ENCODE measurements at regions not wholly inside any gene's neighbourhood (a gene's known extent, or its start where the extent isn't known, plus 50 kb on each side); places are given as distances from the start of the nearest gene placed in this dataset.
"Not testable (repeated sequence)": the region's sequence is repeated elsewhere in the genome, so short reads cannot be mapped to it uniquely, and the experiment has no call there.

- Histone ChIP-seq H3K36me3 (ENCODE audit: control insufficient read depth, low read depth, low read length) (no peaks in the 10 kb centered on the region), H3K9me3 (ENCODE audit: control insufficient read depth, low read depth, low read length) (no peaks in the 10 kb centered on the region), H3K27me3 (ENCODE audit: control insufficient read depth, insufficient read depth, low read length) (no peaks in the 10 kb centered on the region), H3K9ac (ENCODE audit: low read length) (no peak overlapping the region), H3K27ac (ENCODE audit: low read length) (no peak overlapping the region), H3K4me1 (ENCODE audit: control insufficient read depth, low read depth, low read length) (no peaks in the 10 kb centered on the region), H3K4me3 (ENCODE audit: low read length) (no peak overlapping the region)
These were observed 257.1 kb upstream of the KCNG1 start for GRCh38 chr20:51280047-51280446.

GRCh38 chr20:51277961-51278360 is 255.1 kb upstream of the KCNG1 start:
- no peak overlapping the region for H3K27ac ChIP-seq (ENCODE audit: low read length)
- H3K4me3 ChIP-seq (ENCODE audit: low read length) = no peak overlapping the region
- no peaks in the 10 kb centered on the region for H3K9me3 ChIP-seq (ENCODE audit: control insufficient read depth, low read depth, low read length)
- no peaks in the 10 kb centered on the region for H3K4me1 ChIP-seq (ENCODE audit: control insufficient read depth, low read depth, low read length)
- H3K9ac ChIP-seq (ENCODE audit: low read length) = no peak overlapping the region
- no peaks in the 10 kb centered on the region for H3K36me3 ChIP-seq (ENCODE audit: control insufficient read depth, low read depth, low read length)
- H3K27me3 ChIP-seq (ENCODE audit: control insufficient read depth, insufficient read depth, low read length) = no peaks in the 10 kb centered on the region

- Histone ChIP-seq H3K36me3 (ENCODE audit: control insufficient read depth, low read depth, low read length) (no peaks in the 10 kb centered on the region), H3K4me1 (ENCODE audit: control insufficient read depth, low read depth, low read length) (no peaks in the 10 kb centered on the region), H3K9me3 (ENCODE audit: control insufficient read depth, low read depth, low read length) (no peaks in the 10 kb centered on the region), H3K27me3 (ENCODE audit: control insufficient read depth, insufficient read depth, low read length) (no peaks in the 10 kb centered on the region), H3K4me3 (ENCODE audit: low read length) (no peak overlapping the region), H3K27ac (ENCODE audit: low read length) (no peak overlapping the region), H3K9ac (ENCODE audit: low read length) (no peak overlapping the region)
These were observed 253.4 kb upstream of the KCNG1 start for GRCh38 chr20:51276296-51276695.

- Histone ChIP-seq H3K9me3 (ENCODE audit: control insufficient read depth, low read depth, low read length) (no peaks in the 10 kb centered on the region), H3K9ac (ENCODE audit: low read length) (no peak overlapping the region), H3K36me3 (ENCODE audit: control insufficient read depth, low read depth, low read length) (no peaks in the 10 kb centered on the region), H3K27me3 (ENCODE audit: control insufficient read depth, insufficient read depth, low read length) (no peaks in the 10 kb centered on the region), H3K4me1 (ENCODE audit: control insufficient read depth, low read depth, low read length) (no peaks in the 10 kb centered on the region), H3K4me3 (ENCODE audit: low read length) (no peak overlapping the region), H3K27ac (ENCODE audit: low read length) (no peak overlapping the region)
These were observed 252.9 kb upstream of the KCNG1 start for GRCh38 chr20:51275826-51276225.

- Histone ChIP-seq H3K27ac (ENCODE audit: low read length) (no peak overlapping the region), H3K9ac (ENCODE audit: low read length) (no peak overlapping the region), H3K27me3 (ENCODE audit: control insufficient read depth, insufficient read depth, low read length) (no peaks in the 10 kb centered on the region), H3K9me3 (ENCODE audit: control insufficient read depth, low read depth, low read length) (no peaks in the 10 kb centered on the region), H3K36me3 (ENCODE audit: control insufficient read depth, low read depth, low read length) (no peaks in the 10 kb centered on the region), H3K4me3 (ENCODE audit: low read length) (no peak overlapping the region), H3K4me1 (ENCODE audit: control insufficient read depth, low read depth, low read length) (no peaks in the 10 kb centered on the region)
These were observed 252.3 kb upstream of the KCNG1 start for GRCh38 chr20:51275181-51275580.

GRCh38 chr20:51272401-51272800 is 249.5 kb upstream of the KCNG1 start:
- Histone ChIP-seq H3K27ac (ENCODE audit: low read length) (no peak overlapping the region), H3K27me3 (ENCODE audit: control insufficient read depth, insufficient read depth, low read length) (no peaks in the 10 kb centered on the region), H3K9me3 (ENCODE audit: control insufficient read depth, low read depth, low read length) (no peaks in the 10 kb centered on the region), H3K4me1 (ENCODE audit: control insufficient read depth, low read depth, low read length) (no peaks in the 10 kb centered on the region), H3K4me3 (ENCODE audit: low read length) (no peak overlapping the region), H3K36me3 (ENCODE audit: control insufficient read depth, low read depth, low read length) (no peaks in the 10 kb centered on the region), H3K9ac (ENCODE audit: low read length) (no peak overlapping the region)

GRCh38 chr20:51271931-51272330 is 249.0 kb upstream of the KCNG1 start:
- H3K4me1 ChIP-seq (ENCODE audit: control insufficient read depth, low read depth, low read length) = no peaks in the 10 kb centered on the region
- no peak overlapping the region for H3K4me3 ChIP-seq (ENCODE audit: low read length)
- H3K9ac ChIP-seq (ENCODE audit: low read length) = no peak overlapping the region
- no peaks in the 10 kb centered on the region for H3K9me3 ChIP-seq (ENCODE audit: control insufficient read depth, low read depth, low read length)
- H3K27ac ChIP-seq (ENCODE audit: low read length) = no peak overlapping the region
- H3K27me3 ChIP-seq (ENCODE audit: control insufficient read depth, insufficient read depth, low read length) = no peaks in the 10 kb centered on the region
- H3K36me3 ChIP-seq (ENCODE audit: control insufficient read depth, low read depth, low read length) = no peaks in the 10 kb centered on the region

- not testable (repeated sequence) for H3K4me3 ChIP-seq (ENCODE audit: low read length); H3K9ac ChIP-seq (ENCODE audit: low read length); H3K27ac ChIP-seq (ENCODE audit: low read length); H3K36me3 ChIP-seq (ENCODE audit: control insufficient read depth, low read depth, low read length); H3K4me1 ChIP-seq (ENCODE audit: control insufficient read depth, low read depth, low read length); H3K27me3 ChIP-seq (ENCODE audit: control insufficient read depth, insufficient read depth, low read length); H3K9me3 ChIP-seq (ENCODE audit: control insufficient read depth, low read depth, low read length)
These were observed 248.4 kb upstream of the KCNG1 start for GRCh38 chr20:51271289-51271688.

GRCh38 chr20:51269671-51270070 is 246.8 kb upstream of the KCNG1 start:
- Histone ChIP-seq H3K36me3 (ENCODE audit: control insufficient read depth, low read depth, low read length) (no peaks in the 10 kb centered on the region), H3K27me3 (ENCODE audit: control insufficient read depth, insufficient read depth, low read length) (no peaks in the 10 kb centered on the region), H3K9me3 (ENCODE audit: control insufficient read depth, low read depth, low read length) (peaks cover 5% of the 10 kb centered on the region), H3K4me1 (ENCODE audit: control insufficient read depth, low read depth, low read length) (no peaks in the 10 kb centered on the region), H3K4me3 (ENCODE audit: low read length) (no peak overlapping the region), H3K27ac (ENCODE audit: low read length) (no peak overlapping the region), H3K9ac (ENCODE audit: low read length) (no peak overlapping the region)

GRCh38 chr20:51267679-51268078 is 244.8 kb upstream of the KCNG1 start:
- Histone ChIP-seq H3K4me3 (ENCODE audit: low read length) (no peak overlapping the region), H3K36me3 (ENCODE audit: control insufficient read depth, low read depth, low read length) (no peaks in the 10 kb centered on the region), H3K9ac (ENCODE audit: low read length) (no peak overlapping the region), H3K9me3 (ENCODE audit: control insufficient read depth, low read depth, low read length) (peaks cover 6% of the 10 kb centered on the region), H3K4me1 (ENCODE audit: control insufficient read depth, low read depth, low read length) (no peaks in the 10 kb centered on the region), H3K27me3 (ENCODE audit: control insufficient read depth, insufficient read depth, low read length) (no peaks in the 10 kb centered on the region), H3K27ac (ENCODE audit: low read length) (no peak overlapping the region)

- Histone ChIP-seq H3K9me3 (ENCODE audit: control insufficient read depth, low read depth, low read length) (peaks cover 6% of the 10 kb centered on the region), H3K9ac (ENCODE audit: low read length) (no peak overlapping the region), H3K36me3 (ENCODE audit: control insufficient read depth, low read depth, low read length) (no peaks in the 10 kb centered on the region), H3K27ac (ENCODE audit: low read length) (no peak overlapping the region), H3K27me3 (ENCODE audit: control insufficient read depth, insufficient read depth, low read length) (no peaks in the 10 kb centered on the region), H3K4me1 (ENCODE audit: control insufficient read depth, low read depth, low read length) (no peaks in the 10 kb centered on the region), H3K4me3 (ENCODE audit: low read length) (no peak overlapping the region)
These were observed 243.4 kb upstream of the KCNG1 start for GRCh38 chr20:51266353-51266752.

- H3K27me3 ChIP-seq (ENCODE audit: control insufficient read depth, insufficient read depth, low read length) = no peaks in the 10 kb centered on the region
- H3K36me3 ChIP-seq (ENCODE audit: control insufficient read depth, low read depth, low read length) = no peaks in the 10 kb centered on the region
- H3K9ac ChIP-seq (ENCODE audit: low read length) = no peak overlapping the region
- peaks cover 6% of the 10 kb centered on the region for H3K9me3 ChIP-seq (ENCODE audit: control insufficient read depth, low read depth, low read length)
- no peak overlapping the region for H3K27ac ChIP-seq (ENCODE audit: low read length)
- no peaks in the 10 kb centered on the region for H3K4me1 ChIP-seq (ENCODE audit: control insufficient read depth, low read depth, low read length)
- no peak overlapping the region for H3K4me3 ChIP-seq (ENCODE audit: low read length)
These were observed 242.5 kb upstream of the KCNG1 start for GRCh38 chr20:51265361-51265760.
